ENCODE measurements at regions not wholly inside any gene's neighbourhood (a gene's known extent, or its start where the extent isn't known, plus 50 kb on each side); places are given as distances from the start of the nearest gene placed in this dataset.

DNA sequence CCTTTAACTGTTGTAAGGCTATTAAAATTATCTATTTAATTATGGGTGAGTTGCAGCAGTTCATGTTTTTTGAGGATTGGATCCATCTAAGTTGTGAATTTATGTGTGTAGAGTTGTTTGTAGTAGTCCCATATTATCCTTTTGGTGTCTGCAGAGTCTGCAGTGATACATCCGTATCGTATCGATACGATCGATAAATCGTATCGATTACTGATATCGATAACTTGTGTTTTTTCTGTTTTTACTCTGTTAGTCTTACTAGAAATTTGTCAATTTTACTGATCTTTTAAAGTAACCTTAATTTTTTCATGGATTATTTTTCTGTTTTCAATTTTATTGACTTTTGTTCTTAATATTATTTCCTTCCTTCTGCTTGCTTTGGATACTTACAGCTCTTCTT, 462.5 kb upstream of the SOX5 start:
- no peak for TF ChIP-seq POLR2A (IDR thresholded peaks at IDR 0.05)
- TF ChIP-seq CTCF (IDR thresholded peaks at IDR 0.05): no peak

All from breast epithelium (tissue), 3 donors.